Chondrocyte (in vitro differentiated cells): ENCODE measurements at regions not wholly inside any gene's neighbourhood (a gene's known extent, or its start where the extent isn't known, plus 50 kb on each side); places are given as distances from the start of the nearest gene placed in this dataset.
"Not testable (repeated sequence)": the region's sequence is repeated elsewhere in the genome, so short reads cannot be mapped to it uniquely, and the experiment has no call there.

ENCODE experiments used
- DNase-seq: peaks from one replicate; pipeline ENCODE4 v3.0.0; 2021; ENCODE audit warnings: mixed read lengths, low spot score
- H3K27ac Mint-ChIP-seq: one replicate; pipeline ENCODE4 v1.8.0; 2021; ENCODE audit warnings: mild to moderate bottlenecking, moderate library complexity, mixed read lengths; ENCODE audit not compliant: unreplicated experiment
- H3K27me3 Mint-ChIP-seq: 2 replicates; pipeline ENCODE4 v1.8.0; 2021; ENCODE audit warnings: low read depth, mixed read lengths
- H3K36me3 Mint-ChIP-seq: 2 replicates; pipeline ENCODE4 v1.8.0; 2021; ENCODE audit warnings: low read depth, mixed read lengths
- H3K4me1 Mint-ChIP-seq: 2 replicates; pipeline ENCODE4 v1.8.0; 2021; ENCODE audit warnings: low read depth, mild to moderate bottlenecking, mixed read lengths
- H3K4me3 Mint-ChIP-seq: one replicate; pipeline ENCODE4 v1.8.0; 2021; ENCODE audit warnings: mild to moderate bottlenecking, moderate library complexity, mixed read lengths; ENCODE audit not compliant: unreplicated experiment
- H3K9me3 Mint-ChIP-seq: 2 replicates; pipeline ENCODE4 v1.8.0; 2021; ENCODE audit warnings: low read depth, mixed read lengths
- CTCF ChIP-seq: fragments of 200-600 bp; sonication (generic); IDR thresholded peaks from 2 replicates; pipeline ENCODE4 v1.5.0; 2021; ENCODE audit warnings: antibody characterized with exemption, mild to moderate bottlenecking, moderate library complexity

- H3K27ac Mint-ChIP-seq: no peak overlapping the region
- H3K36me3 Mint-ChIP-seq: no peaks in the 10 kb centered on the region
- no peak overlapping the region for H3K4me3 Mint-ChIP-seq
- no peak for TF ChIP-seq CTCF
- peaks cover 2% of the 10 kb centered on the region for H3K27me3 Mint-ChIP-seq
- no peaks in the 10 kb centered on the region for H3K9me3 Mint-ChIP-seq
- DNase-seq: no peak
- no peaks in the 10 kb centered on the region for H3K4me1 Mint-ChIP-seq
Observed at GRCh38 chr2:176914371-176914770, 298.2 kb upstream of the HNRNPA3 start.

GRCh38 chr2:176922545-176922944 is 290.0 kb upstream of the HNRNPA3 start:
- H3K9me3 Mint-ChIP-seq, H3K27ac Mint-ChIP-seq, DNase-seq, H3K36me3 Mint-ChIP-seq, H3K4me3 Mint-ChIP-seq, H3K4me1 Mint-ChIP-seq, H3K27me3 Mint-ChIP-seq: not testable (repeated sequence)

- H3K4me1 Mint-ChIP-seq: no peaks in the 10 kb centered on the region
- peaks cover 7% of the 10 kb centered on the region for H3K27me3 Mint-ChIP-seq
- no peak for TF ChIP-seq CTCF
- peaks cover 6% of the 10 kb centered on the region for H3K9me3 Mint-ChIP-seq
- DNase-seq: no peak
- no peaks in the 10 kb centered on the region for H3K36me3 Mint-ChIP-seq
- H3K4me3 Mint-ChIP-seq: no peak overlapping the region
- H3K27ac Mint-ChIP-seq: no peak overlapping the region
Observed at GRCh38 chr2:176923205-176923604, 289.4 kb upstream of the HNRNPA3 start.

- H3K9me3 Mint-ChIP-seq: peaks cover 10% of the 10 kb centered on the region
- H3K4me3 Mint-ChIP-seq: no peak overlapping the region
- H3K27ac Mint-ChIP-seq: no peak overlapping the region
- TF ChIP-seq CTCF: no peak
- DNase-seq: no peak
- peaks cover 7% of the 10 kb centered on the region for H3K27me3 Mint-ChIP-seq
- H3K4me1 Mint-ChIP-seq: no peaks in the 10 kb centered on the region
- no peaks in the 10 kb centered on the region for H3K36me3 Mint-ChIP-seq
Observed at GRCh38 chr2:176924909-176925534, 287.6 kb upstream of the HNRNPA3 start.

GRCh38 chr2:176926453-176926852 is 286.1 kb upstream of the HNRNPA3 start:
- H3K36me3 Mint-ChIP-seq: no peaks in the 10 kb centered on the region
- peaks cover 10% of the 10 kb centered on the region for H3K9me3 Mint-ChIP-seq
- no peak overlapping the region for H3K4me3 Mint-ChIP-seq

GRCh38 chr2:176929387-176929786 is 283.2 kb upstream of the HNRNPA3 start:
- H3K27me3 Mint-ChIP-seq, H3K36me3 Mint-ChIP-seq, DNase-seq, H3K4me1 Mint-ChIP-seq, H3K4me3 Mint-ChIP-seq, H3K27ac Mint-ChIP-seq, H3K9me3 Mint-ChIP-seq: not testable (repeated sequence)

More at GRCh38 chr2:176926453-176926852, 286.1 kb upstream of the HNRNPA3 start:
- no peak for DNase-seq
- peaks cover 1% of the 10 kb centered on the region for H3K27me3 Mint-ChIP-seq
- H3K4me1 Mint-ChIP-seq: no peaks in the 10 kb centered on the region
- H3K27ac Mint-ChIP-seq: no peak overlapping the region
- TF ChIP-seq CTCF: no peak
